ENCODE measurements at regions not wholly inside any gene's neighbourhood (a gene's known extent, or its start where the extent isn't known, plus 50 kb on each side); places are given as distances from the start of the nearest gene placed in this dataset.

DNA sequence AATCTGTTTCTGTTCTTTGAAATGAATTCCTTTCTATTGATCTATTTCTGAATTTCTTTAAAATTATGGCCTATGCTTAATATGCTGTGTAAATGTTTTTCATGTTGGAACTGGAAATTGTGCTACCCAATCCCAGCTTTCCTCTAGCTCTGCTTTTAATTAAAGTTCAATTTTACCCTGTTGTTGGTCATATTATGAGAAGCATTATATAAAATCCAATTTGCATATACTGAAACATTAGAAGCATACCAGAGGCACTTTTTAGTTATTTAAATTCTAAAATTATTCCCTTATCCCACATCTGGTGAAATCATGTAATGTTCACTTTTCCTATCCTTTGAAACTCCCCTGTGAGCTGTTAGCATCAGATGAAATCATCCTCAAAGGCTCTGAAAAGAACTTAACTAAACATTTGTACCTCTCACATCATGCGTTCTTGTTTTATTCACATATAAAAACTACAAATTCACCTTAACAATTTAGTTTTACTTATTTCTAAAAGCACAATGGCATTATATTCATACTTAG, 160.6 kb upstream of the COL21A1 start:
- no peak for TF ChIP-seq EZH2phosphoT487 (IDR thresholded peaks at IDR 0.05; ENCODE audit: borderline replicate concordance, low read length)
- ATAC-seq (no peak), DNase-seq (no peak)
- Histone ChIP-seq H3K4me3 (ENCODE audit: low read length) (no peak overlapping the region), H3K79me2 (ENCODE audit: low read length) (no peaks in the 10 kb centered on the region), H3K4me2 (ENCODE audit: low read length) (no peak overlapping the region), H3K9me3 (ENCODE audit: low read length) (no peaks in the 10 kb centered on the region), H2AFZ (ENCODE audit: low read length) (no peak overlapping the region), H3K27me3 (ENCODE audit: low read length) (no peaks in the 10 kb centered on the region), H3K9ac (ENCODE audit: low read length) (no peak overlapping the region), H4K20me1 (ENCODE audit: low read length) (no peaks in the 10 kb centered on the region), H3K36me3 (ENCODE audit: low read depth, low read length) (no peaks in the 10 kb centered on the region), H3K4me1 (ENCODE audit: insufficient read depth, low read length) (peaks cover 21% of the 10 kb centered on the region), H3K9me2 (replicated peaks; ENCODE audit: low read length) (no peaks in the 10 kb centered on the region), H3F3A (ENCODE audit: low read length, unreplicated experiment) (no peaks in the 10 kb centered on the region), H3K27ac (ENCODE audit: low read length) (no peak overlapping the region)
- ChIA-PET POLR2A (ENCODE audit: unreplicated experiment) (interaction anchor here (0.6 kb wide), 1 partner anchor 8 kb away, joined by 3 read pairs; no protein-coding TSS in a partner anchor), CTCF (no interaction called here)
- BruUV-seq (replicated peaks): no TSS peak
- intact Hi-C loops (cut with micrococcal nuclease): no loop called here

DNA sequence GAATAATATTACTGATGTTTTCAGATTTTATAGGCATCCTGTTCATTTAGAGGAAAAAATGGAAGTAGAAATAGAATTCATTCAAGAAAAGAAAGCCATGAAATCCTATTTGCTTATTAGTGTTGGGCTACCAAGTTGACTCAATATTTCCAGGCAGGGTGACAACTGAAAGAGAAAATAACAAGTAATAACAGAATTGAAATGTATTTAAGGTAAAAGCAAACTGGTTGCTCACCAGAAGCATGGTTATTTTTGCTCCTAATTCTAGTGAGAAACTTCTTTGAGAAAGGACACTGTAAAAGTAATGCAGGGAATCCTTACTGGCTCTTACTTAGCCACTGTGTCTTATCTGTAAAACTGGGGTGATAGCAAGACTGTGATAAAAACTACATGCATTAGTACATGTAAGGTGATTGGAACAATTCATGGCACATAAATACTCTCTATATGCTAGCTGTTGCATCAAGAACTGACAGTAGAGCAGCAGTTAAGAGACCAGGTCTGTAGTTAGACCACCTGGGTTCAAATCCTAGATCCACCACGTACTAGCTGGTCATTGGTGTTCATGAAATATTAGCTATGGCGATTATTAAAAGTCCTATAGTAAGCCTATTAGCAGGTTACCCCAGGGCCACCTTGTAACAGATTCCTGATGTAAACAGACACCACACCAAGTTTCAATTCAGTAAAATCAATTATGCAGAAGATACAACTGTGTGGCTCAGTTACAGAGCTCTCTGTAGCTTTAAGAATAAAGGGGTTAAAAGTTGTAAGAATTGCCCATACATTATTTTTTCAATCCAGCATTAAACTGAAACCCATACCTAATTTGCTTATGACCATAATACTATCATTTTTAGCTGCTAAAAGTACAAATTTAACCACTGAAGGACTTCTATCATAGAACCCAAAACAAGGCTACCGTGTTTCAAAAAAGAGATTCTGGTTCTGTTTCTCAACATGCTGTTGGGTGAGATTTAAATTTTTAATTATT, 159.2 kb upstream of the COL21A1 start:
- H3K9me2 ChIP-seq (replicated peaks; ENCODE audit: low read length): no peaks in the 10 kb centered on the region
- CTCF ChIA-PET: no interaction called here
- no peak overlapping the region for H3K27ac ChIP-seq (ENCODE audit: low read length)
- DNase-seq (no peak), ATAC-seq (no peak)
- no peaks in the 10 kb centered on the region for H3K36me3 ChIP-seq (ENCODE audit: low read depth, low read length)
- no peaks in the 10 kb centered on the region for H4K20me1 ChIP-seq (ENCODE audit: low read length)
- no TSS peak for BruUV-seq (replicated peaks)
- H3K9me3 ChIP-seq (ENCODE audit: low read length): no peaks in the 10 kb centered on the region
- intact Hi-C loops (cut with micrococcal nuclease): no loop called here
- H3K4me3 ChIP-seq (ENCODE audit: low read length): no peak overlapping the region
- no peak overlapping the region for H3K4me2 ChIP-seq (ENCODE audit: low read length)
- H3K4me1 ChIP-seq (ENCODE audit: insufficient read depth, low read length): peaks cover 21% of the 10 kb centered on the region
- TF ChIP-seq EZH2phosphoT487 (IDR thresholded peaks at IDR 0.05; ENCODE audit: borderline replicate concordance, low read length): no peak
- no peak for TF ChIP-seq EZH2 (IDR thresholded peaks at IDR 0.05; ENCODE audit: low read length, unreplicated experiment)
- TF ChIP-seq, protein P1, sequence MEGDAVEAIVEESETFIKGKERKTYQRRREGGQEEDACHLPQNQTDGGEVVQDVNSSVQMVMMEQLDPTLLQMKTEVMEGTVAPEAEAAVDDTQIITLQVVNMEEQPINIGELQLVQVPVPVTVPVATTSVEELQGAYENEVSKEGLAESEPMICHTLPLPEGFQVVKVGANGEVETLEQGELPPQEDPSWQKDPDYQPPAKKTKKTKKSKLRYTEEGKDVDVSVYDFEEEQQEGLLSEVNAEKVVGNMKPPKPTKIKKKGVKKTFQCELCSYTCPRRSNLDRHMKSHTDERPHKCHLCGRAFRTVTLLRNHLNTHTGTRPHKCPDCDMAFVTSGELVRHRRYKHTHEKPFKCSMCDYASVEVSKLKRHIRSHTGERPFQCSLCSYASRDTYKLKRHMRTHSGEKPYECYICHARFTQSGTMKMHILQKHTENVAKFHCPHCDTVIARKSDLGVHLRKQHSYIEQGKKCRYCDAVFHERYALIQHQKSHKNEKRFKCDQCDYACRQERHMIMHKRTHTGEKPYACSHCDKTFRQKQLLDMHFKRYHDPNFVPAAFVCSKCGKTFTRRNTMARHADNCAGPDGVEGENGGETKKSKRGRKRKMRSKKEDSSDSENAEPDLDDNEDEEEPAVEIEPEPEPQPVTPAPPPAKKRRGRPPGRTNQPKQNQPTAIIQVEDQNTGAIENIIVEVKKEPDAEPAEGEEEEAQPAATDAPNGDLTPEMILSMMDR (conservative IDR thresholded peaks at IDR 0.05; ENCODE audit: low read depth, low read length): no peak
- no peaks in the 10 kb centered on the region for H3F3A ChIP-seq (ENCODE audit: low read length, unreplicated experiment)
- H2AFZ ChIP-seq (ENCODE audit: low read length): no peak overlapping the region
- POLR2A ChIA-PET (ENCODE audit: unreplicated experiment): no interaction called here
- no peaks in the 10 kb centered on the region for H3K27me3 ChIP-seq (ENCODE audit: low read length)
- no peak overlapping the region for H3K9ac ChIP-seq (ENCODE audit: low read length)
- H3K79me2 ChIP-seq (ENCODE audit: low read length): no peaks in the 10 kb centered on the region

DNA sequence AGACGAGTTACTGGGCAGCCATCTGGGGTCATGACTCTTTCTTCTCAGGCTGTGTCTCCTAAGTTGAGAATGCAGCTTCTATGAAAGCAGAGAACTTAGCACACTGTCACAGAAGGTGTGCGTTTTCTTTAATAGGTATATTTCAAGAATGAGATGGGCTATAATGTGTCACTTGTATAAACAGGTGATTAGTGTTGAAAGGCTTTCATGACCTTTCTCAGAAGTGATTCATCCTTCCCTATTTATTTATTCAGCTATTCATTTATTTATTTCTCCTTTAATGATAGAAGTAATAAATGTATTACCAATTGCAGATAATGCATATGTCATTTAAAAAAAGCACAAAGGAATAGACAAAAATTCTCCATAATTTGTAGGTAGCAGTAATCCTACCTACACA, 157.2 kb upstream of the COL21A1 start:
- Histone ChIP-seq H3K9me3 (ENCODE audit: low read length) (no peaks in the 10 kb centered on the region), H3K27me3 (ENCODE audit: low read length) (no peaks in the 10 kb centered on the region), H3K4me1 (ENCODE audit: insufficient read depth, low read length) (peaks cover 31% of the 10 kb centered on the region), H4K20me1 (ENCODE audit: low read length) (no peaks in the 10 kb centered on the region), H3K9ac (ENCODE audit: low read length) (no peak overlapping the region), H3K27ac (ENCODE audit: low read length) (no peak overlapping the region), H3K4me2 (ENCODE audit: low read length) (no peak overlapping the region), H2AFZ (ENCODE audit: low read length) (no peak overlapping the region), H3F3A (ENCODE audit: low read length, unreplicated experiment) (no peaks in the 10 kb centered on the region), H3K4me3 (ENCODE audit: low read length) (no peak overlapping the region), H3K79me2 (ENCODE audit: low read length) (no peaks in the 10 kb centered on the region), H3K9me2 (replicated peaks; ENCODE audit: low read length) (no peaks in the 10 kb centered on the region), H3K36me3 (ENCODE audit: low read depth, low read length) (no peaks in the 10 kb centered on the region)
- TF ChIP-seq EZH2 (IDR thresholded peaks at IDR 0.05; ENCODE audit: low read length, unreplicated experiment) (no peak), EZH2phosphoT487 (IDR thresholded peaks at IDR 0.05; ENCODE audit: borderline replicate concordance, low read length) (no peak)
- TF ChIP-seq, protein P1 (conservative IDR thresholded peaks at IDR 0.05; ENCODE audit: low read depth, low read length): no peak
- peak; percentile 42 for ATAC-seq
- no TSS peak for BruUV-seq (replicated peaks)
- ChIA-PET POLR2A (ENCODE audit: unreplicated experiment) (interaction anchor here (0.5 kb wide), 1 partner anchor 10 kb away, joined by 3 read pairs; no protein-coding TSS in a partner anchor), CTCF (no interaction called here)
- no peak for DNase-seq
- intact Hi-C loops (cut with micrococcal nuclease): no loop called here
